Ishikawa (cell line): ENCODE measurements at regions not wholly inside any gene's neighbourhood (a gene's known extent, or its start where the extent isn't known, plus 50 kb on each side); places are given as distances from the start of the nearest gene placed in this dataset.

Experiments used
- RAD21 ChIP-seq: IDR thresholded peaks from 2 replicates; pipeline ENCODE4 v1.6.1; 2012; ENCODE audit warnings: low read depth
- TCF12 ChIP-seq: IDR thresholded peaks from 2 replicates; pipeline ENCODE4 v1.6.1; 2012; ENCODE audit warnings: low read depth

- TF ChIP-seq RAD21 (no peak), TCF12 (no peak)
These were observed 397.4 kb downstream of the ANKRD7 start for GRCh38 chr7:118621810-118622360.
